D721Med (cell line): ENCODE measurements at regions not wholly inside any gene's neighbourhood (a gene's known extent, or its start where the extent isn't known, plus 50 kb on each side); places are given as distances from the start of the nearest gene placed in this dataset.
A peak's percentile ranks its signal among the peaks of the same experiment; 100 is the strongest.
"Not testable (repeated sequence)": the region's sequence is repeated elsewhere in the genome, so short reads cannot be mapped to it uniquely, and the experiment has no call there.

Source experiments
- DNase-seq: peaks from one replicate; pipeline ENCODE4 v3.0.0; 2011; ENCODE audit warnings: low spot score; ENCODE audit not compliant: insufficient read length
- FAIRE-seq: peaks from 2 replicates; lab custom pipeline; 2011; peaks lifted over from hg19 to GRCh38; lab: Jason Lieb, UNC
- CTCF ChIP-seq: IDR thresholded peaks from 2 replicates; pipeline ENCODE4 v1.5.1; 2012; ENCODE audit warnings: mild to moderate bottlenecking, control low read depth; ENCODE audit not compliant: insufficient read depth; ENCODE audit errors: missing control alignments

- FAIRE-seq: no peak
- no peak for TF ChIP-seq CTCF
- no peak for DNase-seq
Observed at GRCh38 chr15:70589221-70589620, 174.1 kb downstream of the UACA start.

- no peak for TF ChIP-seq CTCF
- FAIRE-seq: no peak
- DNase-seq: no peak
Observed at GRCh38 chr15:70588613-70589012, 174.7 kb downstream of the UACA start.

- DNase-seq: no peak
- FAIRE-seq: no peak
- TF ChIP-seq CTCF: no peak
Observed at GRCh38 chr15:70587896-70588567, 175.3 kb downstream of the UACA start.

- not testable (repeated sequence) for DNase-seq, FAIRE-seq
Observed at GRCh38 chr15:70587012-70587634, 176.2 kb downstream of the UACA start.

GRCh38 chr15:70586241-70586640, 177.1 kb downstream of the UACA start:
- FAIRE-seq (no peak), DNase-seq (no peak)
- no peak for TF ChIP-seq CTCF

- DNase-seq (no peak), FAIRE-seq (no peak)
- no peak for TF ChIP-seq CTCF
Observed at GRCh38 chr15:70585707-70586034, 177.7 kb downstream of the UACA start.

GRCh38 chr15:70584838-70585706, 178.3 kb downstream of the UACA start:
- TF ChIP-seq CTCF: peak; percentile 52
- FAIRE-seq (no peak), DNase-seq (peak; percentile 39)
